HG03469 (cell line): ENCODE measurements at regions not wholly inside any gene's neighbourhood (a gene's known extent, or its start where the extent isn't known, plus 50 kb on each side); places are given as distances from the start of the nearest gene placed in this dataset.

ENCODE experiments used
- ATAC-seq: cut with Tn5 transposase; IDR thresholded peaks from one replicate; pipeline ENCODE4 v1.9.1; 2021; ENCODE audit warnings: mild to moderate bottlenecking, moderate library complexity, moderate number of reproducible peaks; ENCODE audit not compliant: unreplicated experiment

- ATAC-seq = no peak
Observed at GRCh38 chr22:48104102-48104738, 1341.8 kb downstream of the TBC1D22A start.

- ATAC-seq = no peak
Observed at GRCh38 chr22:48103126-48103875, 1340.9 kb downstream of the TBC1D22A start.

GRCh38 chr22:48102581-48102980 is 1340.1 kb downstream of the TBC1D22A start:
- ATAC-seq = no peak

- no peak for ATAC-seq
Observed at GRCh38 chr22:48101704-48102103, 1339.3 kb downstream of the TBC1D22A start.

- no peak for ATAC-seq
Observed at GRCh38 chr22:48100685-48101417, 1338.4 kb downstream of the TBC1D22A start.

- no peak for ATAC-seq
Observed at GRCh38 chr22:48099671-48100070, 1337.2 kb downstream of the TBC1D22A start.

GRCh38 chr22:48099251-48099650 is 1336.8 kb downstream of the TBC1D22A start:
- no peak for ATAC-seq

- ATAC-seq = no peak
Observed at GRCh38 chr22:48098921-48099245, 1336.4 kb downstream of the TBC1D22A start.

- peak; percentile 75 for ATAC-seq
Observed at GRCh38 chr22:48098243-48098920, 1335.9 kb downstream of the TBC1D22A start.

- ATAC-seq = no peak
Observed at GRCh38 chr22:48097723-48098122, 1335.3 kb downstream of the TBC1D22A start.

- no peak for ATAC-seq
Observed at GRCh38 chr22:48096851-48097665, 1334.6 kb downstream of the TBC1D22A start.

GRCh38 chr22:48096411-48096810 is 1334.0 kb downstream of the TBC1D22A start:
- ATAC-seq = no peak

- no peak for ATAC-seq
Observed at GRCh38 chr22:48093981-48094380, 1331.5 kb downstream of the TBC1D22A start.

- ATAC-seq = no peak
Observed at GRCh38 chr22:48092866-48093265, 1330.4 kb downstream of the TBC1D22A start.

- no peak for ATAC-seq
Observed at GRCh38 chr22:48091656-48092223, 1329.3 kb downstream of the TBC1D22A start.

GRCh38 chr22:48091060-48091650 is 1328.7 kb downstream of the TBC1D22A start:
- ATAC-seq = no peak

GRCh38 chr22:48090332-48090672 is 1327.9 kb downstream of the TBC1D22A start:
- no peak for ATAC-seq

- ATAC-seq = no peak
Observed at GRCh38 chr22:48089601-48090331, 1327.3 kb downstream of the TBC1D22A start.

GRCh38 chr22:48088926-48089536 is 1326.6 kb downstream of the TBC1D22A start:
- ATAC-seq = no peak
